ENCODE measurements at regions not wholly inside any gene's neighbourhood (a gene's known extent, or its start where the extent isn't known, plus 50 kb on each side); places are given as distances from the start of the nearest gene placed in this dataset.

- H3K9me3 ChIP-seq (ENCODE audit: control insufficient read depth in 1 of 2, low read length in 2 of 2), result peaks cover 0 to 8% of the 10 kb centered on the region in 2 donors
- H3K27ac ChIP-seq (ENCODE audit: low read length), result no peak overlapping the region
- H3K4me1 ChIP-seq (ENCODE audit: control insufficient read depth in 1 of 2, insufficient read depth in 2 of 2, low read length in 2 of 2), result no peaks in the 10 kb centered on the region
- H3K36me3 ChIP-seq (ENCODE audit: control insufficient read depth in 1 of 2, insufficient read depth in 2 of 2, low read length in 2 of 2), result no peaks in the 10 kb centered on the region
- H3K4me3 ChIP-seq (ENCODE audit: low read depth in 1 of 2, low read length in 2 of 2), result no peak overlapping the region
- no peaks in the 10 kb centered on the region for H3K27me3 ChIP-seq (ENCODE audit: low read depth, low read length)
These were observed 503.2 kb upstream of the PCDH20 start for GRCh38 chr13:61918841-61919240.

GRCh38 chr13:61916483-61916882, 500.8 kb upstream of the PCDH20 start:
- H3K36me3 ChIP-seq (ENCODE audit: control insufficient read depth in 1 of 2, insufficient read depth in 2 of 2, low read length in 2 of 2), result no peaks in the 10 kb centered on the region
- no peaks in the 10 kb centered on the region for H3K27me3 ChIP-seq (ENCODE audit: low read depth, low read length)
- H3K9me3 ChIP-seq (ENCODE audit: control insufficient read depth in 1 of 2, low read length in 2 of 2), result no peaks in the 10 kb centered on the region
- H3K4me3 ChIP-seq (ENCODE audit: low read depth in 1 of 2, low read length in 2 of 2), result no peak overlapping the region
- no peaks in the 10 kb centered on the region for H3K4me1 ChIP-seq (ENCODE audit: control insufficient read depth in 1 of 2, insufficient read depth in 2 of 2, low read length in 2 of 2)
- no peak overlapping the region for H3K27ac ChIP-seq (ENCODE audit: low read length)

GRCh38 chr13:61913183-61913582, 497.5 kb upstream of the PCDH20 start:
- Histone ChIP-seq H3K36me3 (ENCODE audit: control insufficient read depth in 1 of 2, insufficient read depth in 2 of 2, low read length in 2 of 2) (no peaks in the 10 kb centered on the region), H3K4me3 (ENCODE audit: low read depth in 1 of 2, low read length in 2 of 2) (no peak overlapping the region), H3K27ac (ENCODE audit: low read length) (no peak overlapping the region)

GRCh38 chr13:61908906-61909615, 493.4 kb upstream of the PCDH20 start:
- H3K27ac ChIP-seq (ENCODE audit: low read length), result no peak overlapping the region
- H3K9me3 ChIP-seq (ENCODE audit: control insufficient read depth in 1 of 2, low read length in 2 of 2), result no peaks in the 10 kb centered on the region
- no peaks in the 10 kb centered on the region for H3K4me1 ChIP-seq (ENCODE audit: control insufficient read depth in 1 of 2, insufficient read depth in 2 of 2, low read length in 2 of 2)
- no peaks in the 10 kb centered on the region for H3K27me3 ChIP-seq (ENCODE audit: low read depth, low read length)
- no peaks in the 10 kb centered on the region for H3K36me3 ChIP-seq (ENCODE audit: control insufficient read depth in 1 of 2, insufficient read depth in 2 of 2, low read length in 2 of 2)
- no peak overlapping the region for H3K4me3 ChIP-seq (ENCODE audit: low read depth in 1 of 2, low read length in 2 of 2)

More at GRCh38 chr13:61913183-61913582, 497.5 kb upstream of the PCDH20 start:
- Histone ChIP-seq H3K9me3 (ENCODE audit: control insufficient read depth in 1 of 2, low read length in 2 of 2) (no peaks in the 10 kb centered on the region), H3K27me3 (ENCODE audit: low read depth, low read length) (no peaks in the 10 kb centered on the region), H3K4me1 (ENCODE audit: control insufficient read depth in 1 of 2, insufficient read depth in 2 of 2, low read length in 2 of 2) (no peaks in the 10 kb centered on the region)

- H3K36me3 ChIP-seq (ENCODE audit: control insufficient read depth in 1 of 2, insufficient read depth in 2 of 2, low read length in 2 of 2), result no peaks in the 10 kb centered on the region
- H3K27ac ChIP-seq (ENCODE audit: low read length), result no peak overlapping the region
- no peak overlapping the region for H3K4me3 ChIP-seq (ENCODE audit: low read depth in 1 of 2, low read length in 2 of 2)
- no peaks in the 10 kb centered on the region for H3K4me1 ChIP-seq (ENCODE audit: control insufficient read depth in 1 of 2, insufficient read depth in 2 of 2, low read length in 2 of 2)
- H3K9me3 ChIP-seq (ENCODE audit: control insufficient read depth in 1 of 2, low read length in 2 of 2), result no peaks in the 10 kb centered on the region
- H3K27me3 ChIP-seq (ENCODE audit: low read depth, low read length), result no peaks in the 10 kb centered on the region
These were observed 489.4 kb upstream of the PCDH20 start for GRCh38 chr13:61905054-61905453.

- no peaks in the 10 kb centered on the region for H3K27me3 ChIP-seq (ENCODE audit: low read depth, low read length)
- H3K36me3 ChIP-seq (ENCODE audit: control insufficient read depth in 1 of 2, insufficient read depth in 2 of 2, low read length in 2 of 2), result no peaks in the 10 kb centered on the region
- H3K4me3 ChIP-seq (ENCODE audit: low read depth in 1 of 2, low read length in 2 of 2), result no peak overlapping the region
- H3K4me1 ChIP-seq (ENCODE audit: control insufficient read depth in 1 of 2, insufficient read depth in 2 of 2, low read length in 2 of 2), result no peaks in the 10 kb centered on the region
- H3K9me3 ChIP-seq (ENCODE audit: control insufficient read depth in 1 of 2, low read length in 2 of 2), result no peaks in the 10 kb centered on the region
- no peak overlapping the region for H3K27ac ChIP-seq (ENCODE audit: low read length)
These were observed 486.4 kb upstream of the PCDH20 start for GRCh38 chr13:61901946-61902541.

- no peaks in the 10 kb centered on the region for H3K9me3 ChIP-seq (ENCODE audit: control insufficient read depth in 1 of 2, low read length in 2 of 2)
- no peak overlapping the region for H3K4me3 ChIP-seq (ENCODE audit: low read depth in 1 of 2, low read length in 2 of 2)
- H3K27ac ChIP-seq (ENCODE audit: low read length), result no peak overlapping the region
- no peaks in the 10 kb centered on the region for H3K27me3 ChIP-seq (ENCODE audit: low read depth, low read length)
- no peaks in the 10 kb centered on the region for H3K4me1 ChIP-seq (ENCODE audit: control insufficient read depth in 1 of 2, insufficient read depth in 2 of 2, low read length in 2 of 2)
- H3K36me3 ChIP-seq (ENCODE audit: control insufficient read depth in 1 of 2, insufficient read depth in 2 of 2, low read length in 2 of 2), result no peaks in the 10 kb centered on the region
These were observed 484.4 kb upstream of the PCDH20 start for GRCh38 chr13:61900033-61900432.

GRCh38 chr13:61898207-61898606, 482.6 kb upstream of the PCDH20 start:
- Histone ChIP-seq H3K36me3 (ENCODE audit: control insufficient read depth in 1 of 2, insufficient read depth in 2 of 2, low read length in 2 of 2) (no peaks in the 10 kb centered on the region), H3K9me3 (ENCODE audit: control insufficient read depth in 1 of 2, low read length in 2 of 2) (no peaks in the 10 kb centered on the region), H3K27me3 (ENCODE audit: low read depth, low read length) (no peaks in the 10 kb centered on the region), H3K27ac (ENCODE audit: low read length) (no peak overlapping the region), H3K4me3 (ENCODE audit: low read depth in 1 of 2, low read length in 2 of 2) (no peak overlapping the region), H3K4me1 (ENCODE audit: control insufficient read depth in 1 of 2, insufficient read depth in 2 of 2, low read length in 2 of 2) (no peaks in the 10 kb centered on the region)

- Histone ChIP-seq H3K9me3 (ENCODE audit: control insufficient read depth in 1 of 2, low read length in 2 of 2) (no peaks in the 10 kb centered on the region), H3K4me1 (ENCODE audit: control insufficient read depth in 1 of 2, insufficient read depth in 2 of 2, low read length in 2 of 2) (no peaks in the 10 kb centered on the region), H3K4me3 (ENCODE audit: low read depth in 1 of 2, low read length in 2 of 2) (no peak overlapping the region), H3K27me3 (ENCODE audit: low read depth, low read length) (no peaks in the 10 kb centered on the region), H3K27ac (ENCODE audit: low read length) (no peak overlapping the region), H3K36me3 (ENCODE audit: control insufficient read depth in 1 of 2, insufficient read depth in 2 of 2, low read length in 2 of 2) (no peaks in the 10 kb centered on the region)
These were observed 475.8 kb upstream of the PCDH20 start for GRCh38 chr13:61891401-61891800.

- no peaks in the 10 kb centered on the region for H3K4me1 ChIP-seq (ENCODE audit: control insufficient read depth in 1 of 2, insufficient read depth in 2 of 2, low read length in 2 of 2)
These were observed 469.2 kb upstream of the PCDH20 start for GRCh38 chr13:61884830-61885229.

GRCh38 chr13:61880578-61881283, 465.1 kb upstream of the PCDH20 start:
- Histone ChIP-seq H3K9me3 (ENCODE audit: control insufficient read depth in 1 of 2, low read length in 2 of 2) (no peaks in the 10 kb centered on the region), H3K4me3 (ENCODE audit: low read depth in 1 of 2, low read length in 2 of 2) (no peak overlapping the region), H3K36me3 (ENCODE audit: control insufficient read depth in 1 of 2, insufficient read depth in 2 of 2, low read length in 2 of 2) (no peaks in the 10 kb centered on the region), H3K27me3 (ENCODE audit: low read depth, low read length) (no peaks in the 10 kb centered on the region), H3K4me1 (ENCODE audit: control insufficient read depth in 1 of 2, insufficient read depth in 2 of 2, low read length in 2 of 2) (no peaks in the 10 kb centered on the region), H3K27ac (ENCODE audit: low read length) (no peak overlapping the region)

More at GRCh38 chr13:61884830-61885229, 469.2 kb upstream of the PCDH20 start:
- Histone ChIP-seq H3K27ac (ENCODE audit: low read length) (no peak overlapping the region), H3K4me3 (ENCODE audit: low read depth in 1 of 2, low read length in 2 of 2) (no peak overlapping the region), H3K36me3 (ENCODE audit: control insufficient read depth in 1 of 2, insufficient read depth in 2 of 2, low read length in 2 of 2) (no peaks in the 10 kb centered on the region), H3K9me3 (ENCODE audit: control insufficient read depth in 1 of 2, low read length in 2 of 2) (no peaks in the 10 kb centered on the region), H3K27me3 (ENCODE audit: low read depth, low read length) (no peaks in the 10 kb centered on the region)

All from muscle layer of duodenum (tissue), 2 donors.